CD4-positive, CD25-positive, alpha-beta regulatory T cell (primary cell): ENCODE measurements at regions not wholly inside any gene's neighbourhood (a gene's known extent, or its start where the extent isn't known, plus 50 kb on each side); places are given as distances from the start of the nearest gene placed in this dataset.
A peak's percentile ranks its signal among the peaks of the same experiment; 100 is the strongest.

Experiments
- ATAC-seq, 2 donors: fragments of 150-1000 bp; cut with Tn5 transposase; one replicate each; pipeline ENCODE4 v1.10.0; 2021; ENCODE audit warnings: low read depth in 2 of 2, moderate number of reproducible peaks in 2 of 2, moderate library complexity in 1 of 2
- DNase-seq, 3 donors: peaks; one replicate each; pipeline versions ENCODE4 v3.0.0 to v3.0.0-alpha.2; 2012 to 2022; ENCODE audit warnings: mixed read lengths in 1 of 3
- H3K27ac ChIP-seq: one replicate; pipeline ENCODE4 v1.7.0; 2013; ENCODE audit warnings: mild to moderate bottlenecking, low read length; ENCODE audit not compliant: insufficient read depth, poor library complexity, severe bottlenecking
- H3K27me3 ChIP-seq: one replicate; pipeline ENCODE4 v1.7.0; 2013; ENCODE audit warnings: low read length; ENCODE audit not compliant: control insufficient read depth, insufficient read depth
- H3K36me3 ChIP-seq: one replicate; pipeline ENCODE4 v1.7.0; 2013; ENCODE audit warnings: mild to moderate bottlenecking, low read length, moderate library complexity; ENCODE audit not compliant: control insufficient read depth, insufficient read depth
- H3K4me1 ChIP-seq: 2 replicates; pipeline ENCODE4 v1.7.0; 2013; ENCODE audit warnings: mild to moderate bottlenecking, low read length; ENCODE audit not compliant: insufficient read depth, control insufficient read depth, poor library complexity, severe bottlenecking
- H3K4me3 ChIP-seq: one replicate; pipeline ENCODE4 v1.7.0; 2013; ENCODE audit warnings: low read depth, mild to moderate bottlenecking, low read length, moderate library complexity
- H3K9me3 ChIP-seq, 2 experiments: 1 replicate in 1 of 2; 2 replicates in 1 of 2; pipeline ENCODE4 v1.7.0; 2013; ENCODE audit warnings: low read length in 2 of 2, mild to moderate bottlenecking in 1 of 2, moderate library complexity in 1 of 2; ENCODE audit not compliant: control insufficient read depth in 2 of 2
- H3K27ac Mint-ChIP-seq, 3 donors: one replicate each; pipeline ENCODE4 v1.8.0; 2020 to 2022; ENCODE audit warnings: mild to moderate bottlenecking in 3 of 3, mixed read lengths in 3 of 3, moderate library complexity in 2 of 3
- H3K27me3 Mint-ChIP-seq: one replicate; pipeline ENCODE4 v1.8.0; 2022; ENCODE audit warnings: mild to moderate bottlenecking, mixed read lengths
- H3K36me3 Mint-ChIP-seq: one replicate; pipeline ENCODE4 v1.8.0; 2020; ENCODE audit warnings: mixed read lengths
- H3K4me1 Mint-ChIP-seq, 4 donors: one replicate each; pipeline ENCODE4 v1.8.0; 2020 to 2022; ENCODE audit warnings: mixed read lengths in 4 of 4, mild to moderate bottlenecking in 1 of 4
- H3K4me3 Mint-ChIP-seq, 4 donors: one replicate each; pipeline ENCODE4 v1.8.0; 2020 to 2022; ENCODE audit warnings: mild to moderate bottlenecking in 4 of 4, mixed read lengths in 4 of 4, moderate library complexity in 3 of 4
- H3K9me3 Mint-ChIP-seq, 7 donors: one replicate each; pipeline ENCODE4 v1.8.0; 2020 to 2022; ENCODE audit warnings: mixed read lengths in 7 of 7, mild to moderate bottlenecking in 3 of 7, moderate library complexity in 2 of 7

GRCh38 chr3:161859057-161859456 is 362.4 kb downstream of the OTOL1 start:
- Mint-ChIP-seq H3K27me3 (no peaks in the 10 kb centered on the region), H3K27ac (no peak overlapping the region), H3K4me3 (no peak overlapping the region), H3K9me3 (peaks cover 0 to 8% (median 1%) of the 10 kb centered on the region in 7 donors), H3K36me3 (no peaks in the 10 kb centered on the region), H3K4me1 (no peaks in the 10 kb centered on the region)
- Histone ChIP-seq H3K4me1 (no peaks in the 10 kb centered on the region), H3K4me3 (no peak overlapping the region), H3K27me3 (no peaks in the 10 kb centered on the region), H3K36me3 (no peaks in the 10 kb centered on the region), H3K27ac (no peak overlapping the region), H3K9me3 (no peaks in the 10 kb centered on the region)
- ATAC-seq (no peak), DNase-seq (no peak)

GRCh38 chr3:161859865-161860450 is 363.4 kb downstream of the OTOL1 start:
- Histone ChIP-seq H3K27me3 (no peaks in the 10 kb centered on the region), H3K9me3 (no peaks in the 10 kb centered on the region), H3K27ac (no peak overlapping the region), H3K36me3 (no peaks in the 10 kb centered on the region), H3K4me1 (no peaks in the 10 kb centered on the region), H3K4me3 (no peak overlapping the region)
- no peaks in the 10 kb centered on the region for H3K27me3 Mint-ChIP-seq
- H3K9me3 Mint-ChIP-seq, result peaks cover 0 to 8% (median 2%) of the 10 kb centered on the region in 7 donors
- H3K4me3 Mint-ChIP-seq, result peak overlapping the region in 1 of 4 donors; percentile 38
- no peaks in the 10 kb centered on the region for H3K4me1 Mint-ChIP-seq
- H3K27ac Mint-ChIP-seq, result no peak overlapping the region
- DNase-seq (no peak), ATAC-seq (no peak)
- H3K36me3 Mint-ChIP-seq, result no peaks in the 10 kb centered on the region

GRCh38 chr3:161863775-161864174 is 367.2 kb downstream of the OTOL1 start:
- no peaks in the 10 kb centered on the region for H3K36me3 Mint-ChIP-seq
- H3K36me3 ChIP-seq, result no peaks in the 10 kb centered on the region
- ATAC-seq (no peak), DNase-seq (no peak)
- no peaks in the 10 kb centered on the region for H3K9me3 ChIP-seq
- no peaks in the 10 kb centered on the region for H3K27me3 Mint-ChIP-seq
- peaks cover 0 to 7% (median 0%) of the 10 kb centered on the region in 7 donors for H3K9me3 Mint-ChIP-seq
- H3K27me3 ChIP-seq, result no peaks in the 10 kb centered on the region
- no peak overlapping the region for H3K4me3 Mint-ChIP-seq
- no peaks in the 10 kb centered on the region for H3K4me1 ChIP-seq
- no peak overlapping the region for H3K27ac ChIP-seq
- H3K4me3 ChIP-seq, result no peak overlapping the region
- no peaks in the 10 kb centered on the region for H3K4me1 Mint-ChIP-seq
- H3K27ac Mint-ChIP-seq, result no peak overlapping the region

- no peaks in the 10 kb centered on the region for H3K9me3 ChIP-seq
These were observed 369.6 kb downstream of the OTOL1 start for GRCh38 chr3:161866176-161866575.

GRCh38 chr3:161875483-161875882 is 378.9 kb downstream of the OTOL1 start:
- H3K4me3 Mint-ChIP-seq, result no peak overlapping the region
- no peak overlapping the region for H3K27ac Mint-ChIP-seq
- DNase-seq (no peak), ATAC-seq (no peak)
- no peaks in the 10 kb centered on the region for H3K4me1 Mint-ChIP-seq
- Histone ChIP-seq H3K36me3 (no peaks in the 10 kb centered on the region), H3K4me3 (no peak overlapping the region), H3K9me3 (no peaks in the 10 kb centered on the region), H3K27ac (no peak overlapping the region), H3K27me3 (no peaks in the 10 kb centered on the region), H3K4me1 (no peaks in the 10 kb centered on the region)
- H3K36me3 Mint-ChIP-seq, result no peaks in the 10 kb centered on the region
- H3K9me3 Mint-ChIP-seq, result peaks cover 0 to 35% (median 6%) of the 10 kb centered on the region in 7 donors
- H3K27me3 Mint-ChIP-seq, result no peaks in the 10 kb centered on the region

More at GRCh38 chr3:161866176-161866575, 369.6 kb downstream of the OTOL1 start:
- Histone ChIP-seq H3K4me3 (no peak overlapping the region), H3K27ac (no peak overlapping the region), H3K36me3 (no peaks in the 10 kb centered on the region), H3K4me1 (no peaks in the 10 kb centered on the region), H3K27me3 (no peaks in the 10 kb centered on the region)
- DNase-seq (no peak), ATAC-seq (no peak)
- Mint-ChIP-seq H3K4me1 (no peaks in the 10 kb centered on the region), H3K9me3 (peaks cover under 1 to 12% (median 3%) of the 10 kb centered on the region in 7 donors), H3K27ac (no peak overlapping the region), H3K36me3 (no peaks in the 10 kb centered on the region), H3K27me3 (no peaks in the 10 kb centered on the region), H3K4me3 (no peak overlapping the region)

GRCh38 chr3:161879470-161879869 is 382.9 kb downstream of the OTOL1 start:
- H3K4me3 Mint-ChIP-seq, result no peak overlapping the region
- ATAC-seq (no peak), DNase-seq (no peak)
- Histone ChIP-seq H3K4me3 (no peak overlapping the region), H3K27me3 (no peaks in the 10 kb centered on the region), H3K9me3 (no peaks in the 10 kb centered on the region), H3K27ac (no peak overlapping the region), H3K36me3 (no peaks in the 10 kb centered on the region), H3K4me1 (no peaks in the 10 kb centered on the region)
- no peak overlapping the region for H3K27ac Mint-ChIP-seq
- H3K9me3 Mint-ChIP-seq, result peaks cover 4 to 20% (median 10%) of the 10 kb centered on the region in 7 donors
- no peaks in the 10 kb centered on the region for H3K27me3 Mint-ChIP-seq
- no peaks in the 10 kb centered on the region for H3K36me3 Mint-ChIP-seq
- no peaks in the 10 kb centered on the region for H3K4me1 Mint-ChIP-seq

- Histone ChIP-seq H3K4me1 (no peaks in the 10 kb centered on the region), H3K27ac (no peak overlapping the region), H3K27me3 (no peaks in the 10 kb centered on the region), H3K9me3 (peaks cover 0 to 5% of the 10 kb centered on the region in 2 experiments), H3K36me3 (no peaks in the 10 kb centered on the region), H3K4me3 (no peak overlapping the region)
- Mint-ChIP-seq H3K36me3 (no peaks in the 10 kb centered on the region), H3K27me3 (no peaks in the 10 kb centered on the region), H3K4me3 (no peak overlapping the region), H3K27ac (no peak overlapping the region), H3K9me3 (peaks cover 3 to 24% (median 9%) of the 10 kb centered on the region in 7 donors), H3K4me1 (no peaks in the 10 kb centered on the region)
- ATAC-seq (no peak), DNase-seq (no peak)
These were observed 388.2 kb downstream of the OTOL1 start for GRCh38 chr3:161884830-161885229.

GRCh38 chr3:161890147-161890625 is 393.6 kb downstream of the OTOL1 start:
- no peaks in the 10 kb centered on the region for H3K4me1 ChIP-seq
- H3K27ac Mint-ChIP-seq, result no peak overlapping the region
- DNase-seq, result no peak

More at GRCh38 chr3:161890147-161890625, 393.6 kb downstream of the OTOL1 start:
- H3K36me3 ChIP-seq, result no peaks in the 10 kb centered on the region
- H3K27me3 ChIP-seq, result no peaks in the 10 kb centered on the region
- Mint-ChIP-seq H3K4me3 (no peak overlapping the region), H3K27me3 (no peaks in the 10 kb centered on the region), H3K9me3 (peaks cover 3 to 22% (median 10%) of the 10 kb centered on the region in 7 donors), H3K4me1 (no peaks in the 10 kb centered on the region), H3K36me3 (no peaks in the 10 kb centered on the region)
- H3K4me3 ChIP-seq, result no peak overlapping the region
- peaks cover 5 to 10% of the 10 kb centered on the region in 2 experiments for H3K9me3 ChIP-seq
- ATAC-seq, result no peak
- no peak overlapping the region for H3K27ac ChIP-seq
